SK-N-SH treated with all-trans-retinoic acid at 6 μM for 48 hours (cell line): ENCODE measurements at regions not wholly inside any gene's neighbourhood (a gene's known extent, or its start where the extent isn't known, plus 50 kb on each side); places are given as distances from the start of the nearest gene placed in this dataset.

Experiments
- CREB5 ChIP-seq: fragments of 250-450 bp; sonication (Bioruptor Pico); IDR thresholded peaks from 2 replicates; pipeline ENCODE4 v1.5.1; 2020; ENCODE audit warnings: low read depth, mild to moderate bottlenecking, moderate library complexity
- CSDC2 ChIP-seq: fragments of 250-450 bp; sonication (Bioruptor Pico); IDR thresholded peaks from 2 replicates; pipeline ENCODE4 v1.5.0; 2020; ENCODE audit warnings: mild to moderate bottlenecking, moderate library complexity
- ISL1 ChIP-seq: fragments of 250-450 bp; sonication (Bioruptor Pico); IDR thresholded peaks from 2 replicates; pipeline ENCODE4 v2.1.2; 2022; ENCODE audit warnings: mild to moderate bottlenecking, moderate library complexity
- PATZ1 ChIP-seq: fragments of 250-450 bp; sonication (Bioruptor Pico); IDR thresholded peaks from 2 replicates; pipeline ENCODE4 v1.8.0; 2020; ENCODE audit warnings: mild to moderate bottlenecking, moderate library complexity, borderline replicate concordance
- ZC3H10 ChIP-seq: fragments of 250-450 bp; sonication (Bioruptor Pico); IDR thresholded peaks from 2 replicates; pipeline ENCODE4 v1.5.1; 2021; ENCODE audit warnings: mild to moderate bottlenecking, moderate library complexity
- ZFP3 ChIP-seq: fragments of 250-450 bp; sonication (Bioruptor Pico); IDR thresholded peaks from 2 replicates; pipeline ENCODE4 v1.5.0; 2020; ENCODE audit warnings: mild to moderate bottlenecking, moderate library complexity
- ZNF565 ChIP-seq: fragments of 450-650 bp; formaldehyde crosslinking; conservative IDR thresholded peaks from 2 replicates; pipeline ENCODE4 v1.5.0; 2020; ENCODE audit warnings: low read depth, mild to moderate bottlenecking, moderate library complexity
- ZNF70 ChIP-seq: fragments of 450-650 bp; formaldehyde crosslinking; IDR thresholded peaks from 2 replicates; pipeline ENCODE4 v1.5.0; 2020; ENCODE audit warnings: mild to moderate bottlenecking, moderate library complexity

GRCh38 chr9:30035761-30036160 is 2348.7 kb upstream of the ACO1 start:
- no peak for TF ChIP-seq ZC3H10 (CRISPR knock-in tag)
- TF ChIP-seq ZNF70 (CRISPR knock-in tag): no peak
- TF ChIP-seq CREB5 (CRISPR knock-in tag): no peak
- no peak for TF ChIP-seq PATZ1 (CRISPR knock-in tag)
- no peak for TF ChIP-seq ISL1 (CRISPR knock-in tag)
- no peak for TF ChIP-seq ZNF565 (CRISPR knock-in tag)
- TF ChIP-seq ZFP3: no peak
- no peak for TF ChIP-seq CSDC2 (CRISPR knock-in tag)
